GM18909 (cell line): ENCODE measurements at regions not wholly inside any gene's neighbourhood (a gene's known extent, or its start where the extent isn't known, plus 50 kb on each side); places are given as distances from the start of the nearest gene placed in this dataset.
"Not testable (repeated sequence)": the region's sequence is repeated elsewhere in the genome, so short reads cannot be mapped to it uniquely, and the experiment has no call there.

Source experiments
- ATAC-seq: cut with Tn5 transposase; IDR thresholded peaks from one replicate; pipeline ENCODE4 v1.9.1; 2021; ENCODE audit warnings: mild to moderate bottlenecking; ENCODE audit not compliant: unreplicated experiment, poor library complexity

DNA sequence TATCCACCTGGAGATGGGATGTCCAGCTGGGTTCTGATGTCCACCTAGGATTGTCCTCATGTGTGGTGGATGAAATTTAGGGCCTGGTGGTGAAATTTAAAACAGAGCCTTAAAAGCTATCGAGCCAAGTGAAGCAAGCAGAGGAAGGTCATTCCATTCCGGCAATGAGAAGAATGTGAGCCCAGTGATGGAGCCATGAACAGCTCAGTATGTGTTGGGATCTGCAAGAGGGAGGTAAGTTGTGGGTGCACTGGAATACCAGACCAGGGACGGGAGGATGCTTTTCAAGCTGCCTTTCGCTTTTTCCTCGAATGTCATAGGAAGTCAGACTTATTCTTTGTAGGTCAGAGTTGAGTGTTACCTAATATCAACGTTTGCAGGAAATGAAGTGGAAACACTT lies 80.6 kb upstream of the THOC3 start:
- not testable (repeated sequence) for ATAC-seq

DNA sequence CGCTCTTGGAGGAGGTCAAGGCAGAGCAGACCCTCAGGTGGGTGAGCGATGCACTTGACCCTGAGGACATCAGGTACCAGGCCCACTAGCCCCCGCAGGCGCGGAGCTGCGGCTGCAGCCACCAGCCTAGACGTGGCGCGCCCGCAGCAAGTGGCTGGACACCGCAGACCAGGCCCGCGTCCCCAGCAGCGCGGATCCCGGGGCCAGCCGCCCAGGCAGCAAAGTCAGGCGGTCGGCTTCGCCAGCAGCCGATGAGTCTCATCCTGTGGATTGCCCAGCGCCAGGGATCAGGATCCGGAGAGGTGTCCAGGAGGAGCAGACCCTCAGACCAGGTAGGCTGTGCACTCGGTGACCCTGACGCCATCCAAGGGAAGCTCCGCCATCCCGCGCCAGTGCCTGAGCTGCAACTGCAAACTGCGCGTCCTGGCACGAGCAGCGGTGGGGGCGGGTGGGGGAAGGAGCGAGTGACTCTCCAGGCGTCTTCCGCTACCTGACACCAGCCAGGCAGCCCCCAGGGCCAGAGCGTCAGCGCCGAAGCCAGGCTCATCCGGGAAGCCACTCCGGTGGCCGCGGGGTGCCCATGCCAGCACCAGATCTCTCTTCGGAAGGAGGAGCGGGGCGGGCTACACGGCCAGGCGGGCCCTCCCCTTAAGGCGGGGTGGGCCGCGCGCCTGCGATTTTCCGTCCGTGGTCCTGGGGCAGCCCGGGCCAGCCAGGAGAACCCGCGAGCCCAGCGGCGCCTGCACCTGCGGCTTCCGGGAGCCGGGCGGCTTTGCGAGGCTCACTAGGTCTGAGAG lies 92.6 kb upstream of the THOC3 start:
- peak; percentile 80 for ATAC-seq

DNA sequence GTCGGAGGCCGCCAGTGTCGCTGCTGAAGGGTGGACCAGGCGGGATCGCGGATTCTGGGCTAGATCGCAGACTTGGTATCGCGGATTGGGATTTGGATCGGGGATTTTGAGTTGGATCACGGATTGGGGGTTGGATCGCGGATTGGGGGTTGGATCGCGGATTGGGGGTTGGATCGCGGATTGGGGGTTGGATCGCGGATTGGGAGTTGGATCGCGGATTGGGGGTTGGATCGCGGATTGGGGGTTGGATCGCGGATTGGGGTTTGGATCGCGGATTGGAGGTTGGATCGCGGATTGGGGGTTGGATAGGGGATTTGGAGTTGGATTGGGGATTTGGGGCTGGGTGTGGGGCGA lies 93.1 kb upstream of the THOC3 start:
- not testable (repeated sequence) for ATAC-seq

DNA sequence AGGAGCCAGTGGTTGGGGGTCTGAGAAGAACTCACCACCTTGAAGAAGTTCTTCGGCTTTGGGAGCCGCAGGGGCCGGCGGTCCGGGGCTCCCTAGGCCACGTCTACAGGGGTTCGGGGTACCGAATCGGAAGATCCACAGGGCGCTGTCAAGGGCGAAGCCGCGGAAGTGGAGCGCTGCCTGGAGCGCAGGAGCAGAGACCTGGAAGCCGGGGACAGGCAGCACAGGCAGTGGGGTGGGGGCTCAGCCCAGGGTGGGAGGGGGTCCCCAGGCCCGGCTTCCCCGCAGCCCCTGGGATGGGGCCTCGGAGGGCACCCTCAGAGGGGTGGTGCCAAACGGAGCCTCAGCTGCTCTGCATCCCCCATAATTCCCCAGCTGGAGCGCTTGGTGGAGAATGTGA lies 93.5 kb upstream of the THOC3 start:
- not testable (repeated sequence) for ATAC-seq

DNA sequence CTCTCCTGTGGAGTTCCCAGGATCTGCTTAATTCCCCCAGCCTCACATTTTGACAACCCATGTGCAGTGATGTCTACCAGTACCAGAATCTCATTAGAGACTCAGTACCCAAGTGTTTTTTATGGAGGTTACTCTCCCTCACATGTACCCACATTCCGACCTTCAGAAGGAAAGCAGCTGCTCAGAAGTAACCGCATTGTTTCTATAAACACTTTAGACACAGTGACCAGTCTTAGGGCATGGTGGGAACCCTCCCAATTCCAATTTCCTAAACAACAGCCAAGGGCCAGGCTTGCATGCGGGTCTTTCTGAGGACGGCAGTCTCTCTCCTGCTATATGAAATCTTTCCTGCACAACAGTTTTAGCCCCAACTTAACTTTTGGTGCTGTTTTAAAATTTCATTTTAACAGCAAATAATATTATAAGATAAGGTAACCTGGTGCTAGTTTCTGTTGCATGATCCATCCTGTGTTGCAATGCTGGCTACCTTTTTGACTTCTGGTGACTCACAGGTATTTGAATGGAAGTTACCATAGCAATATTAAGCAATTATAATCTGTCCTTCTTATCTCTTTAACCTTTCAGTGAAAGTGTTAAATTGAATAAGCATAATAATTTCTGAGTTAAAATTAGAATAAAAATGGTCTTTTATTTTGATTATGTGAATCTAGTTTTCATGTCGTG lies 98.3 kb upstream of the THOC3 start:
- not testable (repeated sequence) for ATAC-seq

DNA sequence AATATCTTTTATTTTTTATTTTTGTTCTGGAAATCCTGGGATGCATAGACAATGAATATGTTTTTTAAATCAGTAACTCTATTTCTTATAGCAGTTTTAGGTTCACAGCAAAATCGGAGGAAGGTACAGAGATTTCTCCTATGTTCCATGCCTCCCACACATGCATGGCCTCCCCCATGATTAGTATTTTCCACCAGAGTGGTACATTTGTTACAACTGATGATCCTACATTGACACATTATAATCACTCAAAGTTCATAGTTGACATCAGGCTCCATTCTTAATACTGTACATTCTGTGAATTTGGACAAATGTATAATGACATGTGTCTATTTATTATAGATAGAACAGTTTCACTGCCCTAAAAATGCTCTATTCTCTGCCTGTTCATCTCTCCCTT lies 99.0 kb upstream of the THOC3 start:
- ATAC-seq: not testable (repeated sequence)

DNA sequence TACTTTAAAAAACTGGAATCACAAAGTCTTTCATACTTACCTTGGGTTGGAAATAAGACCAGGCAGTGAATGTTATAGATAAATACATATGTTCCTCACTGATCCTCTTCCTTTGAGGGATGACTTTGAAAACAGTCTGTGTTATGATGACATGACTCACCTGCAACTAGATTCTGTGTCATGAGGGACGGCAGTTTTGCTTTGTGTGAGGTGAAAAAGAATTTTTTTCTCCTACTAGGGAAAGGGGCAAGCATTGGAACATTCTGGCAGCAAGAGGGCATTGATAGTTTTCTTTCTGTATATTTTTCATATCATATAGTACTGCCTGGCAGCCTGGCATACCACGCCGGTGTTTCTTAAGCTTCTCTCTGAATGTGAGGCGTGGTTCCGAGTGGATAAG lies 99.8 kb upstream of the THOC3 start:
- ATAC-seq: not testable (repeated sequence)

DNA sequence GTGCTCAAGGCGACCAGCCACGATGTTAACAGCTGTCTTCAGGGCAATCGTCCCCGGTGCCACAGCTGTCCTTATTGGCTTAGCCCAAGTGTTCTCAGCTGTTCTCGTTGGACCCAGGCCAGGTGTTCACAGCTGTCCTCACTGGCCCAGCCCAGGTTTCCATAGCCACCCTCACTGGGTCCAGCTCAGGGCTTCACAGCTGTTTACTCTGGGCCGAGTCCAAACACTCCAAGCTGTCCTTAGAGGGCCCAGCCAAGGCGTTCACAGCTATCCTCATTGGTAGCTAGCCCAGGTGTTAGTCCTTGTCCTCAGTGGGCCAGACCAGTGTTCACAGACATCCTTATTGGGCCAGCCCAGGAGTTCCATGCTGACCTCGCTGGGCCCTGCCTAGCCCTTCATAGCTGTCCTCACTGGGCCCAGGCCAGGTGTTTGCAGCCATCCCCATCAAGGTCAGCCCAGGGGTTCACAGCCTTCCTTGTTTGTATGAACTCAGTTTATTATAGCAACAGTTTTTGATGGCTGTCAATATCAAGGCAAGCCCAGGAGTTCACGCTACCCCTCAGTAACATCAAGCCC lies 106.0 kb upstream of the THOC3 start:
- not testable (repeated sequence) for ATAC-seq

DNA sequence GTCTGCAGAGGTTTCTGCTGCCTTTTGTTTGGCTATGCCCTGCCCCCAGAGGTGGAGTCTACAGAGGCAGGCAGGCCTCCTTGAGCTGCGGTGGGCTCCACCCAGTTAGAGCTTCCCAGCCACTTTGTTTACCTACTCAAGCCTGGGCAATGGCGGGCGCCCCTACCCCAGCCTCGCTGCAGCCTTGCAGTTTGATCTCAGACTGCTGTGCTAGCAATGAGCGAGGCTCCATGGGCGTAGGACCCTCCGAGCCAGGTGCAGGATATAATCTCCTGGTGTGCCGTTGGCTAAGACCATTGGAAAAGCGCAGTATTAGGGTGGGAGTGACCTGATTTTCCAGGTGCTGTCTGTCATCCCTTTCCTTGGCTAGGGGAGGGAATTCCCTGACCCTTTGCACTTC lies 115.6 kb upstream of the THOC3 start:
- not testable (repeated sequence) for ATAC-seq

DNA sequence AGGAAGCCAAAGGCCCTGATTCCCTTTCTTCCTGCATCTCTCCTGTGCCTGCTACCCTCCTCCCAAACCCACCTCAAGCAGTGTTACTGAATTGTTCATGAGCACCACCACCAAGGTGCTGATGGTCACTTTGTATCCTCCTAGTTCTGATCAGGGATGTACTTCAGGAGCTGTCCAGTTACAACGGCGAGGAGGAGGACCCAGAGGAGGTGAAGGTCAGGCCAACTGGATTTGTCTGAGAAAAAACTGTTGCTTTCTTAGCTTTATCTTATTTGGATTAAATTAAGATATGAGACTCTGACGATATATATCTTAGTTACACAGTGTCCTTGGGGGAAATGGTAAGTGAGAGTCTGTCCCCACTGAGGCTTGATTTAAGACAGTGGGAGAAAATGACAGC lies 135.0 kb upstream of the THOC3 start:
- not testable (repeated sequence) for ATAC-seq

DNA sequence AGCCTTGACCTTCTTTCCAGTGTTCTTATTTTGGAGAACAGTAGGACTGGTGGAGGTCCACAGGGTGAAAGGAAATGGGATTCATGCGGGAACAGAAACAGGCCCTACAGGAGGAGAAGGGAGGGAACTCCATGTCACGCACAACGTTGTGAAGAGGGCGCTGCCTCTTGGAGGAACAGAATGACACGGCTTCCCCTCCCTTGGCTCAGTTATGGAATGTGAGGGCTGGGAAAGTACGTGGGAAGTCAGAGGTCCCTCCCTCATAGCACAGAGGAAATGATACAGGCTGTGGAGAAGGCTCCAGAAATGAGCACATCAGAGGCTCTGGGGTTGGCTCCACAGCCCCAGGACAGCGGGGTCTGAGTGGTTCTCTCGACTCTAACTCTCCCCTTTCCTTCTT lies 125.3 kb upstream of the SIMC1 start:
- not testable (repeated sequence) for ATAC-seq

DNA sequence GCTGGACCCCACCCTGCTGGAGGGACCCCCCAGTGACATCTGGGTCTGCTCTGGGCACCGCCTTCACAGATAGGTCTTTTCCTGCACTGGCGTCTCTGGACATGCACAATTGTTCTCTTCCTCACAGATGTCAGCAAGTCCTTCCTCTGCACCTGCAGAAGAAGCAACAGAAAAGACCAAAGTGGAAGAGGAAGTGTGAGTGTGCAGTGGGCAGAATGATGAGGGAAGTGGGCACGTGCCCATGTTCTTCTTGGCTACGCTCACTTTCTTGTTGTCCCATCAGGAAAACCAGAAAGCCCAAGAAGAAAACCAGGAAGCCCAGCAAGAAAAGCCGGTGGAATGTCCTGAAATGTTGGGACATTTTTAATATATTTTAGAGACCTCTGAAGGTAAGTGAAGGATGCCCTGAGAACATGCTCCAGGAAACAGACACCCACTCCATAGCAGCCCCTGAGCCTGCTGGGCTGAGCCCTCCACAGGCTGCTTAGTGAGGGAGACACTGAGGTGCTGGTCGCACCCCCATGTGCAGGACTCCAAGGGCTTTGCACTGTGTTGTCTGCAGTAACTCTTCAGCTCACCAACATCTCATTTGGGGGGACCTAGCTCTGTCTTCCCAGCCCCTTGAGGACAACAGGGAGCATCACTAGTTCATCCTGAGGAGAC lies 124.4 kb upstream of the SIMC1 start:
- ATAC-seq: not testable (repeated sequence)

DNA sequence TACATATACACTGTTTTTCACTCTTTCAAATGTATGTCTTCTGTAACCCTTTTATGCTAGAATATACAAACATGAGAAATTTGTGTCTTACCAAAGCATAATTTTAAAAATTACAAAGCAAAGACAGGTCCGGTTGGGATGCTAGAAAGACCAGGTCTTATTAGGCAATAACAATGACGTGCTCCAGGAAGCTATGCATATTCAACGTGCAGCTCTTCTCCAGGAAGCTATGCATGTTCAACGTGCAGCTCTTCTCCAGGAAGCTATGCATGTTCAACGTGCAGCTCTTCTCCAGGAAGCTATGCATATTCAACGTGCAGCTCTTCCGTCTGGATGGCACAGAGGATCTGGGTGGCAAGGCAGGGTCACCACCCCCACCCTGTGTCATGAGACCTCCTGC lies 123.4 kb upstream of the SIMC1 start:
- not testable (repeated sequence) for ATAC-seq

DNA sequence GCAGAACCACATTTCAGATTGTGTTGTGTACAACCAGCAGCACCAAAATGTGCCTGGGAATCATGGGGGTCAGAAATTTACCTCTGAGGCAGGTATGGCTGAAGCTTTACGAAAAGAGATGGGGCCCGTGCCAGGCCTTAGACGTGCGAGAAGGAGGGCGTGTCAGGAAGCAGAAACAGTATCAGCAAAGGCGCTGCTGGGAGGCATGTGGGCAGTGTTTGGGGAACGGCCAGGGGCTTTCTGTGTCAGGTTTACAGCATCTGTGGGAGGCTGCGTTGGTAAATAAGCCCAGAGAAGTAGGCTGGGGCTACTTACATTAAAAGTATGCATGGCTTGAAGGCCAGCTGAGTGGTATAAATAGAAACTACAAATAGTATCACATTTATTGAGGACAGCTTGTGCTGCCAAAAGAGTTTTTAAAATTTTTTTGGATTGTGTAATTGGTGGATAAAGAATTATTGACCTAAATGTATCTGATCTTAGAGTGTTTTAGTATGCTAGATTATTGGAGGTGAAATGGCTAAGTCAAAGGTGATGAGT lies 120.5 kb upstream of the SIMC1 start:
- ATAC-seq: not testable (repeated sequence)

DNA sequence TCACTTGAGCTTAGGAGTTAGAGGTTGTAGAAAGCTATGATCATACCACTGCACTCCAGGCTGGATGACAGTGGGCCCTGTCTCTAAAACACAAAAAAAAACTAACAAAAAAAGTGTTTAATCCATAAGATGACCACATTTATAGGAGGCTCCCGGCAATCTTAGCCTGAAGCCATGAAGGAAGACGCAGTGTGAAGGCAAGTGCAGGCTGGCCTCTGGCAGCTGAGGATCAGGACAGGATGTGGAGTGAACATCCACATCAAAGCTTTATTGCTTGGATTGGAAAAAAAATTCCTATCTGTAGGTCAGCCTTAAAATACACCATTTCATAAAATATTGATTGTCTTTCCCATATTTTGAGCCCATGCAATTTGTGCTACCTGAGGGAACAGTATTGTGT lies 115.9 kb upstream of the SIMC1 start:
- not testable (repeated sequence) for ATAC-seq

DNA sequence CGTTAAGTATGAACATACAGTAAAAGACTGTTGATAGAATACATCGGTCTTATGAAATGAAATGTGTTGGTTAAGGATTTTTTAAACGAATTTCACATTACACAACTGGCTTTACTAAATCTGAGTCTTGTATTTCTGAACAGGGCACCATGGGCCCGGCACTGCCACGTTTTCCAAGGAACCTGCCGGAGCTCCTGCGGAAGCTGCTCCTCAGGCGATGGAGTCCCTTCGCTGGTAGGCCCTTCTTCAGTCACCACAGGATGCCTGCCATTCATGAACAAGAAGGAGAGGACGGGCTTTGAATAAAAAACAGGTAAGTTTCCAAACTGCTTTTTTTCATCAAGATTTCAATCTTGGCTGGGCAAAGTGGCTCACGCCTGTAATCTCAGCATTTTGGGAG lies 114.1 kb upstream of the SIMC1 start:
- not testable (repeated sequence) for ATAC-seq

DNA sequence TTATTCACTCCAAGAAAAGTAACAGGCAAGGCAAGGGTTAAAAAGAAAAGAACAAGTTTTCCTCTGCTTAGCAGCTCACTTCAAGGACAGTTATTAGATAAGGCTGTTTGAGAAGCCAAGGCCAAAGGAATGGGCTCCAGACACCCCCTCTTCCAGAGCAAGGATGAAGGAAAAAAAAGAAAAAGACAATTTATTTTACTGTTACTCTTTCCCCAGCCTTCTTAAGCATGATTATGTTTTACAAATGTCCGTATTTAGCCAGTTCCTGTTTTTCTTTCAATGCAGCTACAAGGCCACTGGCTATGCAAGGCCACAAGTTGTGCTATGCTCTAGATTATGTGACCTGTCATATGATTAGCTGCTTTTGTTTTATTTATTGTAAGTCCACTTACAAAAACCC lies 106.5 kb upstream of the SIMC1 start:
- no peak for ATAC-seq

DNA sequence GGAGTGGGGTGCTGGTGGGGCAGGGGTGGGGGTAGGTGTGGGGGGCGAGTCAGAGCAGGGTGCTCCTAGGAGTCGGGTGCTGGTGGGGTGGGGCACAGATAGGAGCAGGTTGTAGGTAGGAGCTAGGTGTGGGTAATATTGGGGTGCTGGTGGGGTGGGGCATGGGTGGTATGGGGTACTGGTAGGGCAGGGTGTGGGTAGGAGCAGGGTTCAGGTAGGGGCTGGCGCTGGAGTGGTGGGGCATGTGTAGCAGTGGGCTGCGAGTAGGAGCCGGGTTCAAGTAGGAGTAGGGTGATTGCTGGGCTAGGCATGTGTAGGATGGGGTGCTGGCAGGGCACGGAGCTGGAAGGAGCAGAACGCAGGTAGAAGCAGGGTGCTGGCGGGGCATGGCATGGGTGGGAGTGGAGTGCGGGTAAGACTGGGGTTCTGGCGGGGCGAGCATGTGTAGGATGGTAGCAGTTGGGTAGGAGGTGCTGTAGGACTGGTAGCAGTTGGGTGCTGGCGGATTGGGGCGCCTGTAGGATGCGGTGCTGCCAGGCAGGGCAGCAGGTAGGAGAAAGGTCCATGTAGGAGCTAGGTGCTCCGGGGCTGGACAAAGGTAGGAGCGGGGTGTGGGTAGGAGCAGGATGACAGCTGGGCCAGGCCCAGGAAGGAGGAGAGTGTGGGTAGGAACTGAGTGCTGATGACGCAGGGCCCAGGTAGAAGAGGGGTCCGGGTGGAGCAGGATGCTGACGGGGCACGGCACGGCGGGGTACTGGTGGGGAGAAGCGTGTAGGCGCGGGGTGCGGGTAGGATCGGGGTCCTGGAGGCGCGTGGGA lies 105.5 kb upstream of the SIMC1 start:
- no peak for ATAC-seq

DNA sequence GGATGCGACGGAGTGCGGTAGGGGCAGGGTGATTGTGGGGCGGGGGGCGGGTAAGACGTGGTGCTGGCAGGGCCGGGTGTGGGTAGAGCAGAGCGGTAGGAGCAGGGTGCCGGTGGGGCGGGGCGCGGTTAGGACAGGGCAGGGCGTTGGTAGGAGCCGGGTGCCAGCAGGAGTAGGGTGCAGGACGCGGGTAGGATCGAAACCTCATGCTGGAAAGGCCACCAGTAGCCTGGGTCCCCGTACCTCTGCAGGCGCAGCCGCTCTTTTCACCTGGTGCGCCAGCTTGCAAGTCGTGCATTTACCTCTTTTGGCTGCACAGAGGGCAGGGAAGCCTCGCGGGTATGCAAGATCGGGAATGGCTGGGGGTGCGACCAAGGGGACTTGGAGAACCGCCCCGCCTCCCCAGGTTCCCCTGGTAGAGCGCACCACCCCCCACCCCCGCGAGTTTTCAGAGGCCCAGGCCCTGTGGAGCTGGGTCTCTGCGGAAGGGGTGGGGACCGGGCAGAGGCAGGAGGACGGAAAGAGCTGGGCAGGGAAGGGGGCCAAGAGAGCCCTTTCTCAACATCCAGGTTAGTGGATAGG lies 104.8 kb upstream of the SIMC1 start:
- no peak for ATAC-seq

DNA sequence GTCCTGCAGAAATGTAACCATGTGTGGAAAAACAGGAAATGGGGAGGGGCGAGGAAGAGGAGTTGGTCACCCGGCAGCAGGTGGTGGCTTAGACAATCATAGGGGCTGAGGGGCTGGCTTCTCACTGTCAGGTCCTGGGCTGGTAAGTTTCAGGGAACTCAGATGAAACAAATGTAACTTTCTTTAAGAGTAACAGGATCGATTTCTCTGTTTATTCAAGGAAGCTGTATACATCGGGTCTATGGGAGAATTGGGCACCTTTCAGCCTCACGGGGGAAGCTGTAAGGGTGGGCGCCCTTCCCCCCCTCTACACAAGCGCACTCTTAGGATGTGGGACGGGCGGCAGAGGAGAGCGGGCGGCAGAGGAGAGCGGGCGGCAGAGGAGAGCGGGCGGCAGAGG lies 104.3 kb upstream of the SIMC1 start:
- ATAC-seq: no peak
